Endometrial microvascular endothelial cells (primary cell): ENCODE measurements at regions not wholly inside any gene's neighbourhood (a gene's known extent, or its start where the extent isn't known, plus 50 kb on each side); places are given as distances from the start of the nearest gene placed in this dataset.
"Not testable (repeated sequence)": the region's sequence is repeated elsewhere in the genome, so short reads cannot be mapped to it uniquely, and the experiment has no call there.

ENCODE experiments used
- in situ Hi-C: cut with HindIII; loops from 2 replicates; pipeline ENCODE4 v1.10.0; 2017; ENCODE audit warnings: low sequenced_read_pairs, low pct_unique_long_range_greater_than_20kb; ENCODE audit errors: inconsistent ontology term

- in situ Hi-C loops = no loop called here
Measured at GRCh38 chr2:220366765-220367164, 739.3 kb downstream of the SLC4A3 start.

GRCh38 chr2:220370764-220371163 lies 743.3 kb downstream of the SLC4A3 start:
- in situ Hi-C loops = no loop called here

GRCh38 chr2:220371211-220371610 lies 743.8 kb downstream of the SLC4A3 start:
- in situ Hi-C loops = no loop called here

- in situ Hi-C loops = no loop called here
Measured at GRCh38 chr2:220373878-220374277, 746.4 kb downstream of the SLC4A3 start.

GRCh38 chr2:220374282-220374681 lies 746.9 kb downstream of the SLC4A3 start:
- in situ Hi-C loops = no loop called here

- in situ Hi-C loops = no loop called here
Measured at GRCh38 chr2:220377482-220378155, 750.2 kb downstream of the SLC4A3 start.

- in situ Hi-C loops = not testable (repeated sequence)
Measured at GRCh38 chr2:220387758-220388157, 760.3 kb downstream of the SLC4A3 start.

- in situ Hi-C loops = no loop called here
Measured at GRCh38 chr2:220393711-220394110, 766.3 kb downstream of the SLC4A3 start.

- in situ Hi-C loops = no loop called here
Measured at GRCh38 chr2:220394433-220394832, 767.0 kb downstream of the SLC4A3 start.

- in situ Hi-C loops = no loop called here
Measured at GRCh38 chr2:220396287-220396686, 768.9 kb downstream of the SLC4A3 start.

- in situ Hi-C loops = no loop called here
Measured at GRCh38 chr2:220410296-220410695, 782.9 kb downstream of the SLC4A3 start.

GRCh38 chr2:220417503-220417902 lies 790.1 kb downstream of the SLC4A3 start:
- in situ Hi-C loops = no loop called here

GRCh38 chr2:220419647-220420046 lies 792.2 kb downstream of the SLC4A3 start:
- in situ Hi-C loops = no loop called here

- in situ Hi-C loops = no loop called here
Measured at GRCh38 chr2:220420820-220421219, 793.4 kb downstream of the SLC4A3 start.

GRCh38 chr2:220422676-220423075 lies 795.2 kb downstream of the SLC4A3 start:
- in situ Hi-C loops = no loop called here

- in situ Hi-C loops = no loop called here
Measured at GRCh38 chr2:220424561-220424960, 797.1 kb downstream of the SLC4A3 start.

- in situ Hi-C loops = no loop called here
Measured at GRCh38 chr2:220432645-220433044, 805.2 kb downstream of the SLC4A3 start.

GRCh38 chr2:220433131-220433530 lies 805.7 kb downstream of the SLC4A3 start:
- in situ Hi-C loops = no loop called here

GRCh38 chr2:220434385-220434784 lies 807.0 kb downstream of the SLC4A3 start:
- in situ Hi-C loops = no loop called here

- in situ Hi-C loops = no loop called here
Measured at GRCh38 chr2:220437938-220438337, 810.5 kb downstream of the SLC4A3 start.

GRCh38 chr2:220440731-220441130 lies 813.3 kb downstream of the SLC4A3 start:
- in situ Hi-C loops = no loop called here
